ENCODE measurements at regions not wholly inside any gene's neighbourhood (a gene's known extent, or its start where the extent isn't known, plus 50 kb on each side); places are given as distances from the start of the nearest gene placed in this dataset.

GRCh38 chr1:4557949-4558348 lies 96.5 kb upstream of the AJAP1 start:
- no peaks in the 10 kb centered on the region for H3K36me3 ChIP-seq (ENCODE audit: control insufficient read depth, insufficient read depth, low read length)
- no peaks in the 10 kb centered on the region for H3K4me1 ChIP-seq (ENCODE audit: control insufficient read depth, insufficient read depth, low read length)
- H3K27me3 ChIP-seq (ENCODE audit: control insufficient read depth, insufficient read depth, low read length): no peaks in the 10 kb centered on the region
- in situ Hi-C loops (cut with HindIII; ENCODE audit: low pct_unique_long_range_greater_than_20kb, low sequenced_read_pairs) (no loop called here), intact Hi-C loops (cut with micrococcal nuclease; ENCODE audit: unreplicated experiment) (no loop called here)
- BruUV-seq (replicated peaks): no TSS peak
- ATAC-seq (no peak), DNase-seq (ENCODE audit: low read depth, low spot score) (no peak)
- no peak overlapping the region for H3K27ac ChIP-seq (ENCODE audit: low read length)
- H3K4me3 ChIP-seq (ENCODE audit: low read depth in 2 of 2, low read length in 2 of 2): no peak overlapping the region
- CTCF ChIA-PET: no interaction called here
- H3K9me3 ChIP-seq (ENCODE audit: control insufficient read depth, insufficient read depth, low read depth, low read length): no peaks in the 10 kb centered on the region
- TF ChIP-seq SIN3A (IDR thresholded peaks at IDR 0.05; ENCODE audit: borderline replicate concordance, insufficient read depth, low read depth, low read length) (no peak), POLR2AphosphoS5 (IDR thresholded peaks at IDR 0.05; ENCODE audit: low read depth, low read length) (no peak), TCF7L2 (IDR thresholded peaks at IDR 0.05; ENCODE audit: low read depth, low read length) (no peak), REST (IDR thresholded peaks at IDR 0.05; ENCODE audit: insufficient read depth in 1 of 2, low read depth in 2 of 2, low read length in 1 of 2) (no peak), CTCF (IDR thresholded peaks at IDR 0.05) (no peak)
- POLR2A ChIA-PET: no interaction called here

DNA sequence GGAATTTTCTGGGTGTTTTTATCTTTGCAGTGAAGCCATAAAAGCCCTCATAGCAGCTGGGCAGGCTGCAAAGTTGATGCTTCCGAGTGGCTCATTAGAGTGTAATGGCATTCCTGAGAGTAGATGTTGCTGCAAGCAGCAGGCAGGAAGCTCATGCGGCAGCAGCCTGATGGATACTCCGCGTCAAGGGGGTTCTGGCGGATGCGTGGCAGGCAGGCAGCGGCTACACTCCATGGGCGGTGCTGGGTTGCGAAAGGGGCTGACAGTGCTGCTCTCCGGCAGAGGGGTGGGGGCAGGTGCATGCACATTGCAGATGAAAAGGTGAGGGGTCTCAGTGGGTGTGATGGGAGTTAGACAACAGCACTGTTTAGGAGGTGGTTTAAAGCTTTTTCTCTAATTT lies 93.2 kb upstream of the AJAP1 start:
- CTCF ChIA-PET: no interaction called here
- in situ Hi-C loops (cut with HindIII; ENCODE audit: low pct_unique_long_range_greater_than_20kb, low sequenced_read_pairs): no loop called here
- ATAC-seq (no peak), DNase-seq (ENCODE audit: low read depth, low spot score) (no peak)
- no peaks in the 10 kb centered on the region for H3K27me3 ChIP-seq (ENCODE audit: control insufficient read depth, insufficient read depth, low read length)
- POLR2A ChIA-PET: no interaction called here
- no peaks in the 10 kb centered on the region for H3K36me3 ChIP-seq (ENCODE audit: control insufficient read depth, insufficient read depth, low read length)
- no peak for TF ChIP-seq POLR2AphosphoS5 (IDR thresholded peaks at IDR 0.05; ENCODE audit: low read depth, low read length)
- no peak for TF ChIP-seq REST (IDR thresholded peaks at IDR 0.05; ENCODE audit: insufficient read depth in 1 of 2, low read depth in 2 of 2, low read length in 1 of 2)
- TF ChIP-seq TCF7L2 (IDR thresholded peaks at IDR 0.05; ENCODE audit: low read depth, low read length): no peak
- no peak for TF ChIP-seq CTCF (IDR thresholded peaks at IDR 0.05)
- TF ChIP-seq SIN3A (IDR thresholded peaks at IDR 0.05; ENCODE audit: borderline replicate concordance, insufficient read depth, low read depth, low read length): no peak
- H3K27ac ChIP-seq (ENCODE audit: low read length): no peak overlapping the region
- H3K4me3 ChIP-seq (ENCODE audit: low read depth in 2 of 2, low read length in 2 of 2): no peak overlapping the region
- intact Hi-C loops (cut with micrococcal nuclease; ENCODE audit: unreplicated experiment): no loop called here
- BruUV-seq (replicated peaks): no TSS peak
- H3K4me1 ChIP-seq (ENCODE audit: control insufficient read depth, insufficient read depth, low read length): no peaks in the 10 kb centered on the region
- H3K9me3 ChIP-seq (ENCODE audit: control insufficient read depth, insufficient read depth, low read depth, low read length): no peaks in the 10 kb centered on the region

All from Panc1 (cell line).